Glutamatergic neuron (in vitro differentiated cells): ENCODE measurements at regions not wholly inside any gene's neighbourhood (a gene's known extent, or its start where the extent isn't known, plus 50 kb on each side); places are given as distances from the start of the nearest gene placed in this dataset.

ENCODE experiments used
- DNase-seq: peaks from one replicate; pipeline ENCODE4 v3.0.0; 2022
- H3K27ac Mint-ChIP-seq: one replicate; pipeline ENCODE4 v1.8.0; 2020; ENCODE audit warnings: mild to moderate bottlenecking, mixed read lengths, inconsistent platforms; ENCODE audit not compliant: unreplicated experiment
- H3K27me3 Mint-ChIP-seq: one replicate; pipeline ENCODE4 v1.8.0; 2020; ENCODE audit warnings: mild to moderate bottlenecking, moderate library complexity, mixed read lengths, inconsistent platforms; ENCODE audit not compliant: unreplicated experiment
- H3K36me3 Mint-ChIP-seq: one replicate; pipeline ENCODE4 v1.8.0; 2020; ENCODE audit warnings: mild to moderate bottlenecking, mixed read lengths, inconsistent platforms; ENCODE audit not compliant: unreplicated experiment
- H3K4me1 Mint-ChIP-seq: one replicate; pipeline ENCODE4 v1.8.0; 2020; ENCODE audit warnings: mild to moderate bottlenecking, low read depth, mixed read lengths, inconsistent platforms; ENCODE audit not compliant: unreplicated experiment
- H3K4me3 Mint-ChIP-seq: one replicate; pipeline ENCODE4 v1.8.0; 2020; ENCODE audit warnings: mild to moderate bottlenecking, mixed read lengths, inconsistent platforms; ENCODE audit not compliant: unreplicated experiment
- H3K9me3 Mint-ChIP-seq: one replicate; pipeline ENCODE4 v1.8.0; 2020; ENCODE audit warnings: mild to moderate bottlenecking, moderate library complexity, mixed read lengths, inconsistent platforms; ENCODE audit not compliant: unreplicated experiment
- CTCF ChIP-seq: fragments of 200-600 bp; sonication (generic); IDR thresholded peaks from one replicate; pipeline ENCODE4 v1.5.0; 2021; ENCODE audit not compliant: partially characterized antibody, unreplicated experiment

- Mint-ChIP-seq H3K36me3 (no peaks in the 10 kb centered on the region), H3K9me3 (no peaks in the 10 kb centered on the region), H3K27me3 (peaks cover 1% of the 10 kb centered on the region), H3K4me3 (no peak overlapping the region), H3K4me1 (peaks cover 12% of the 10 kb centered on the region), H3K27ac (no peak overlapping the region)
- DNase-seq: no peak
- no peak for TF ChIP-seq CTCF
Measured at GRCh38 chr10:35926846-35927245, 284.8 kb upstream of the FZD8 start.

GRCh38 chr10:35925493-35925892 is 283.4 kb upstream of the FZD8 start:
- TF ChIP-seq CTCF: no peak
- Mint-ChIP-seq H3K36me3 (no peaks in the 10 kb centered on the region), H3K9me3 (no peaks in the 10 kb centered on the region), H3K4me3 (no peak overlapping the region), H3K27me3 (peaks cover 1% of the 10 kb centered on the region), H3K27ac (no peak overlapping the region), H3K4me1 (peaks cover 12% of the 10 kb centered on the region)
- no peak for DNase-seq

GRCh38 chr10:35924759-35925158 is 282.7 kb upstream of the FZD8 start:
- TF ChIP-seq CTCF: no peak
- Mint-ChIP-seq H3K9me3 (peaks cover 2% of the 10 kb centered on the region), H3K27ac (no peak overlapping the region), H3K4me1 (peaks cover 15% of the 10 kb centered on the region), H3K4me3 (no peak overlapping the region), H3K27me3 (peaks cover 1% of the 10 kb centered on the region), H3K36me3 (no peaks in the 10 kb centered on the region)
- DNase-seq: no peak

GRCh38 chr10:35922876-35923600 is 280.9 kb upstream of the FZD8 start:
- Mint-ChIP-seq H3K9me3 (peaks cover 2% of the 10 kb centered on the region), H3K36me3 (no peaks in the 10 kb centered on the region), H3K4me1 (peaks cover 15% of the 10 kb centered on the region), H3K27ac (no peak overlapping the region), H3K27me3 (peaks cover 1% of the 10 kb centered on the region), H3K4me3 (no peak overlapping the region)
- no peak for DNase-seq
- no peak for TF ChIP-seq CTCF

- H3K27me3 Mint-ChIP-seq: peaks cover 2% of the 10 kb centered on the region
- no peaks in the 10 kb centered on the region for H3K36me3 Mint-ChIP-seq
- DNase-seq: no peak
- H3K4me3 Mint-ChIP-seq: no peak overlapping the region
- H3K27ac Mint-ChIP-seq: no peak overlapping the region
- H3K4me1 Mint-ChIP-seq: peaks cover 17% of the 10 kb centered on the region
- TF ChIP-seq CTCF: no peak
- H3K9me3 Mint-ChIP-seq: peaks cover 3% of the 10 kb centered on the region
Measured at GRCh38 chr10:35921866-35922350, 279.8 kb upstream of the FZD8 start.
